GM12865 (cell line): ENCODE measurements at regions not wholly inside any gene's neighbourhood (a gene's known extent, or its start where the extent isn't known, plus 50 kb on each side); places are given as distances from the start of the nearest gene placed in this dataset.

Experiments
- DNase-seq: peaks from one replicate; pipeline ENCODE4 v3.0.0; 2010; ENCODE audit warnings: low read depth
- H3K4me3 ChIP-seq: 2 replicates; pipeline ENCODE4 v1.5.1; 2011; ENCODE audit warnings: mild to moderate bottlenecking, low read depth, low read length, control low read depth
- TF ChIP-seq, protein P1 (sequence below): IDR thresholded peaks from 2 replicates; pipeline ENCODE4 v1.5.1; 2011; ENCODE audit warnings: low read length, control low read depth, low read depth, inconsistent platforms; ENCODE audit not compliant: insufficient read depth; ENCODE audit errors: missing control alignments

DNA sequence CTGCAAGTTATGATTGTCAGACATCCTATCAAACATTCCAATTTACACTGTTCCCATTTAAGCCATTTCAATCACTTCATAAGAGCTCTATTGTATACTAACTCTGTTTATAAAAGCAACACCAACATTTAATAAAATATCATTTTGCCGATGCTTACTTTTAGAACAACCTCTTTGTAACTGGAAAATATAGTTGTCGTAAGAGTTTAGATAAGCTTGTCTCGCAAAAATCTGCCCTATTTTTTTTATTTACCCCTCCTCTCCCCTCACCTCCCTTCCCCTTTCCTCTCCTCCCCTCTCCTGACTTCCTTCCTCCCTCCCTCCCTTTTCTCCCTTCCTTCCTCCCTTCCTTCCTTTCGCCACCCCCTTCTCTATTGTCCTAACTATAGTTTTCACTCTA lies 105.7 kb upstream of the PEX5L start:
- TF ChIP-seq, protein P1, sequence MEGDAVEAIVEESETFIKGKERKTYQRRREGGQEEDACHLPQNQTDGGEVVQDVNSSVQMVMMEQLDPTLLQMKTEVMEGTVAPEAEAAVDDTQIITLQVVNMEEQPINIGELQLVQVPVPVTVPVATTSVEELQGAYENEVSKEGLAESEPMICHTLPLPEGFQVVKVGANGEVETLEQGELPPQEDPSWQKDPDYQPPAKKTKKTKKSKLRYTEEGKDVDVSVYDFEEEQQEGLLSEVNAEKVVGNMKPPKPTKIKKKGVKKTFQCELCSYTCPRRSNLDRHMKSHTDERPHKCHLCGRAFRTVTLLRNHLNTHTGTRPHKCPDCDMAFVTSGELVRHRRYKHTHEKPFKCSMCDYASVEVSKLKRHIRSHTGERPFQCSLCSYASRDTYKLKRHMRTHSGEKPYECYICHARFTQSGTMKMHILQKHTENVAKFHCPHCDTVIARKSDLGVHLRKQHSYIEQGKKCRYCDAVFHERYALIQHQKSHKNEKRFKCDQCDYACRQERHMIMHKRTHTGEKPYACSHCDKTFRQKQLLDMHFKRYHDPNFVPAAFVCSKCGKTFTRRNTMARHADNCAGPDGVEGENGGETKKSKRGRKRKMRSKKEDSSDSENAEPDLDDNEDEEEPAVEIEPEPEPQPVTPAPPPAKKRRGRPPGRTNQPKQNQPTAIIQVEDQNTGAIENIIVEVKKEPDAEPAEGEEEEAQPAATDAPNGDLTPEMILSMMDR: no peak
- no peak overlapping the region for H3K4me3 ChIP-seq
- DNase-seq: no peak

DNA sequence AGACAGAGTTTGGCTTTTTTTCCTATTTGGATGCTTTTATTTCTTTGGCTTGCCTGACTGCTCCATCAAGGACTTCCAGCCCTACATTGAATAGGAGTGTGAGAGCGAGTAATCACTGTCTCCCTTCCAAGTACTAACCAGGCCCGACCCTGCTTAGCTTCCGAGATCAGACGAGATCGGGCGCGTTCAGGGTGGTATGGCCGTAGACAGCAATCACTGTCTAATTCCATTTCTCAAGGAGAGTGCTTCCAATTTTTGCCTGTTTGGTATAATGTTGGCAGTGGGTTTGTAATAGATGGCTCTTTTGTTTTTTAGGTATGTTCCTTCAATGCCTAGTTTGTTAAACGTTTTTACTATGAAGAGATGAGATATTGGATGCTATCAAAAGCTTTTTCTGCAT lies 125.0 kb upstream of the PEX5L start:
- no peak for DNase-seq
- TF ChIP-seq, protein P1: no peak

DNA sequence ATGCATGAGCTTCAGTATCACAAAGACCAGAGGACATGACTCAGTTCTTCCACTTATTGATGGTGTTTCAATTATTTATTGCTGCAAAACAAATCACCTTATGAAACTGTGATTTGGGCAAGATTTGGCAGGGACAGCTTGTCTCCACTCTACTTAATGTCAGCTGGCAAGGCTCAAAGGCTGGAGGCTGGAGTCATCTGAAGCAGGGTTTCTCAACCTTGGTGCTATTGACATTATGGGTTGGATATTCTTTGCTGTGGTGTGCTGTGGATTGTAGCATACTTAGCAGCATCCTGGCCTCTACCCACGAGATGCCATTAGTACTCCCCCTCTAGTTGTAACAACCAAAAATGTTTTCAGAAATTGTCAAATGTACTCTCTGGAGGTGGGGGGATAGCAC lies 138.8 kb upstream of the PEX5L start:
- TF ChIP-seq, protein P1: no peak
- no peak overlapping the region for H3K4me3 ChIP-seq
- DNase-seq: no peak

More for the DNA sequence above, 125.0 kb upstream of the PEX5L start:
- no peak overlapping the region for H3K4me3 ChIP-seq

DNA sequence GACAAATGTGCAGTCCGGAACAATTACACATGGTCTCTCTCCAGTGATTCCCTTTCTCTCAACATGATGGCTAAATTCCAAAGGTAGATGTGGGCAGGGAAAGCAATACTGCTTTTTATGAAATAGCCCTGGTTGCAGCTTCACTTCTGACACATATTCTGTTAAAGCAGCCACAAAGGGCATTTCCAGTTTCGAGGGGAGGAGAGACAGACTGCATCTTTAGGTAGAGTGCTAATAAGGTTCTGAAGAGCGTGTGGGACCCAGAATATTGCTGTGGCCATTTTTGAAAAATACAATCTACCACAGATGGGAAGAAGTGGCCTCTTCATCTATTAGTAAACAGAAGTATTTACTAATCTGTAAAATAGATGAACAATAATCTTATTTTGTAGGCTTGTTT lies 139.3 kb upstream of the PEX5L start:
- H3K4me3 ChIP-seq: no peak overlapping the region
- TF ChIP-seq, protein P1: no peak
- DNase-seq: no peak

DNA sequence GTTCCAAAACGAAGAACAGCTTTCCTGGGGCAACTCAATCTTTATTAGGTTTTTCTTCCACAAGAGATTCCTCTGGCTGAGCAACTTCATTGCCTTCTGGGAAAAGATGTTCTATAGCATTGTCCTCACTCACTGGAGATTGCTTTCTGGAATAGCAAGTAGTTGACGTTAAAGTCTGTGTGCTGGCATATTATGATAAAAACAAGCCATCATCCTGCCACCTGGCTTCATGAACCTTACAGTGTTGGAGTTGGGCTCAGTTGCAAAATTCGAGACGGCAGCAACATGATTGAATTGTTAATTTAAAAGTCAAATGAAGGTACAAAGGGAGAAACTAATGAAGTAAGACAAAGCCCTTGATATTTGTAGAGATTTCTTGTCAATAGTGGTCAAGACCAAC lies 140.5 kb upstream of the PEX5L start:
- H3K4me3 ChIP-seq: no peak overlapping the region
- TF ChIP-seq, protein P1: no peak
- DNase-seq: no peak

DNA sequence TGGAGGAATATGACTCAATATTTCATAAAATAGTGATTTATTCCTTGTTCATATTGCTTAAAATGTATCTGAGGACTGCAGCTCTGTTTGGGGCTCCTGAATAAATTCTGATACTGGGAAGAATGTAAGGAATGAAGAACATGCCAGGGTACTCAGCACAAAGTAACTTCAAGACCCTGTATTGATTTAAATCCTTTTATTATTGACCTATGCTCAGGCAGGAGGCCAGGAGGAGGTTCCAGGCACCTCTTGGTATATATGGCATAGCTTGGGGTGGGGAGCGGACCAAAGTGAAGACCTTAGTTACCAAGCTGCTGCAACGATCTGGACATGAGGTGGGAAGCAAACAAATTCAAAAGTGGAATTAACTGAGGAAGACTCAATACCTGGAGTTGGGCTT lies 142.8 kb upstream of the PEX5L start:
- TF ChIP-seq, protein P1: no peak
- no peak overlapping the region for H3K4me3 ChIP-seq
- no peak for DNase-seq

DNA sequence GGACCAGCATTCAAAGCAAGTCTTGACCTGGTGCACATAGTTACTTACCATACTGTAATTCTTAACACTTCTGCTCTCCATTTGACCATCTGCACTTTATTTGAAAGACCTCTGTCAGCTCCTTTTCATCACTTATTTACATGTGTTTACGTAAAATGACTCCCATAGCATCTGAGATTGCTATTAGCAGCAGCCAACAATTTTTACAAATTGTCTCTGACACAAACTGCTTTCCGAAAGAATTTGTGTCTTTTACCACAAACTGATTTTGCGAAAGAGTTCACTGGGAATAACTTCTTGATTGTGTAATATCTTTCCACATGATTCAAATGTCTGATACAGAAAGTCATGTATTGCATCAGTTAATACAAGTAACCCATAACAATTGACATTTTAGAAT lies 144.1 kb upstream of the PEX5L start:
- DNase-seq: no peak
- TF ChIP-seq, protein P1: no peak

More for the DNA sequence above, 144.1 kb upstream of the PEX5L start:
- no peak overlapping the region for H3K4me3 ChIP-seq
